Kidney (tissue), 13 donors: ENCODE measurements at regions not wholly inside any gene's neighbourhood (a gene's known extent, or its start where the extent isn't known, plus 50 kb on each side); places are given as distances from the start of the nearest gene placed in this dataset.

Experiments used
- DNase-seq, 5 donors: peaks; one replicate each; pipeline ENCODE4 v3.0.0-alpha.2; 2013 to 2020
- FAIRE-seq: peaks from 2 replicates; lab custom pipeline; 2012; peaks lifted over from hg19 to GRCh38; lab: Jason Lieb, UNC
- H3K27ac ChIP-seq, 2 donors: one replicate each; pipeline ENCODE4 v1.7.0; 2013; ENCODE audit warnings: low read depth in 2 of 2, low read length in 2 of 2, inconsistent platforms in 1 of 2
- H3K27me3 ChIP-seq: one replicate; pipeline ENCODE4 v1.7.1; 2013; ENCODE audit warnings: low read length, inconsistent platforms; ENCODE audit not compliant: control insufficient read depth, insufficient read depth
- H3K36me3 ChIP-seq, 3 donors: one replicate each; pipeline versions ENCODE4 v1.7.0 to v1.7.1; 2013; ENCODE audit warnings: low read length in 3 of 3, control low read depth in 1 of 3, inconsistent platforms in 1 of 3; ENCODE audit not compliant: insufficient read depth in 3 of 3, control insufficient read depth in 2 of 3
- H3K4me1 ChIP-seq, 3 donors: one replicate each; pipeline versions ENCODE4 v1.7.0 to v1.7.1; 2013; ENCODE audit warnings: low read length in 3 of 3, inconsistent platforms in 1 of 3, low read depth in 1 of 3; ENCODE audit not compliant: control insufficient read depth in 2 of 3, insufficient read depth in 2 of 3
- H3K4me3 ChIP-seq, 3 donors: one replicate each; pipeline versions ENCODE4 v1.7.0 to v1.8.1; 2013; ENCODE audit warnings: low read length in 3 of 3, control low read depth in 1 of 3, inconsistent platforms in 1 of 3
- H3K9ac ChIP-seq, 3 donors: one replicate each; pipeline versions ENCODE4 v1.7.0 to v1.7.1; 2013; ENCODE audit warnings: low read length in 3 of 3, control low read depth in 1 of 3, inconsistent platforms in 1 of 3
- H3K9me3 ChIP-seq, 3 donors: one replicate each; pipeline versions ENCODE4 v1.7.0 to v1.7.1; 2013; ENCODE audit warnings: low read length in 3 of 3, control low read depth in 1 of 3, inconsistent platforms in 1 of 3; ENCODE audit not compliant: control insufficient read depth in 2 of 3, insufficient read depth in 1 of 3
- intact Hi-C: fragments of 100-400 bp; cut with DNase I; formaldehyde crosslinking; loops from one replicate; pipeline ENCODE4 v1.11.1; 2022
- TF ChIP-seq, protein P1 (sequence below): IDR thresholded peaks from 3 replicates; pipeline ENCODE4 v1.5.1; 2012; ENCODE audit warnings: mild to moderate bottlenecking, moderate library complexity, borderline replicate concordance; ENCODE audit not compliant: insufficient read depth; ENCODE audit errors: extremely low read depth
- donor health status: control.
- donor health status: control.
- donor health status: control.
- donor health status: control.
- donor health status: control.
- donor health status: DM: yes; HTN: yes; CAD: no.
- donor health status: Normal renal cell carcinoma (clear cell type).

DNA sequence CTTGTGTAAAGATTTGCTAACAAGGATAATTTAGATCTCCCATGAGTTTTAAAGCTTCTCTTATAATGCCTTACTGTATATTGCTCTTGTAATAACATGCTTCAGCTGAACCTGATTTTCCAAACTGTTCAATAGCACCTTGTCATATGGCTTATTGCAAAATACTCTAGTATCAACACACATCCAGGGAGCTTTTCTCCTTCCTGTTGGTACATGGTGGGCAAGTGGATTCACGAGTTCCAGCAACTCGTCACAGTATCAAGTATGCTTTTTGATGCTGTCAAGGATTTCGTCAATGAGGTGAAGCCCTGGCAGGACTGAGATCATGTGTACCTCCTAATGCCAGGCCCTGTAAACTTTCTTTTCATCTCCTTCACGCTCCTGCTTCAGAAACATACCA is 59.5 kb upstream of the ITPRID2 start:
- Histone ChIP-seq H3K4me3 (no peak overlapping the region), H3K36me3 (no peaks in the 10 kb centered on the region), H3K9me3 (no peaks in the 10 kb centered on the region), H3K27ac (no peak overlapping the region), H3K27me3 (no peaks in the 10 kb centered on the region), H3K9ac (no peak overlapping the region), H3K4me1 (no peaks in the 10 kb centered on the region)
- FAIRE-seq (no peak), DNase-seq (no peak)
- TF ChIP-seq, protein P1, sequence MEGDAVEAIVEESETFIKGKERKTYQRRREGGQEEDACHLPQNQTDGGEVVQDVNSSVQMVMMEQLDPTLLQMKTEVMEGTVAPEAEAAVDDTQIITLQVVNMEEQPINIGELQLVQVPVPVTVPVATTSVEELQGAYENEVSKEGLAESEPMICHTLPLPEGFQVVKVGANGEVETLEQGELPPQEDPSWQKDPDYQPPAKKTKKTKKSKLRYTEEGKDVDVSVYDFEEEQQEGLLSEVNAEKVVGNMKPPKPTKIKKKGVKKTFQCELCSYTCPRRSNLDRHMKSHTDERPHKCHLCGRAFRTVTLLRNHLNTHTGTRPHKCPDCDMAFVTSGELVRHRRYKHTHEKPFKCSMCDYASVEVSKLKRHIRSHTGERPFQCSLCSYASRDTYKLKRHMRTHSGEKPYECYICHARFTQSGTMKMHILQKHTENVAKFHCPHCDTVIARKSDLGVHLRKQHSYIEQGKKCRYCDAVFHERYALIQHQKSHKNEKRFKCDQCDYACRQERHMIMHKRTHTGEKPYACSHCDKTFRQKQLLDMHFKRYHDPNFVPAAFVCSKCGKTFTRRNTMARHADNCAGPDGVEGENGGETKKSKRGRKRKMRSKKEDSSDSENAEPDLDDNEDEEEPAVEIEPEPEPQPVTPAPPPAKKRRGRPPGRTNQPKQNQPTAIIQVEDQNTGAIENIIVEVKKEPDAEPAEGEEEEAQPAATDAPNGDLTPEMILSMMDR: no peak
- intact Hi-C loops: no loop called here

DNA sequence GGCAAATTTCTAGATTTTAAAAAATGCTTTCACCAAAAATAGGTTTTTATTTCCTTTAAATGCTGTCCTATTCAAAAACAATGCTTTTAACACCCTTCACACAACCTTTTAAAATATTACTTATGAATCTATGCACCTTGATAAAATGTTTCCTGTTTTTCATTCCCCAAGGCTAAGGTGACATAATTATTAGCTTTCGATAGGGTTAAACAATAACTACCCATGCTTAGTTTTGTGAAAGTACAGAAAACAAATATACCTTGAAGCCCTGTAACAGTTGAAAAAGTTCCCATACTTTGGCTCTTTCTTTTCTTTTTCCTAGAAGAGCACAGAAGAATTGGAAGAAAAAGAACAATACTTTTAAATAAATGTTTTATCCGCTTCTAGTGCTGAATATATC is 54.9 kb upstream of the ITPRID2 start:
- intact Hi-C loops: no loop called here
- H3K4me3 ChIP-seq: no peak overlapping the region
- FAIRE-seq (no peak), DNase-seq (no peak)
- TF ChIP-seq, protein P1: no peak
- H3K9me3 ChIP-seq: no peaks in the 10 kb centered on the region
- H3K27ac ChIP-seq: no peak overlapping the region
- no peaks in the 10 kb centered on the region for H3K27me3 ChIP-seq
- no peaks in the 10 kb centered on the region for H3K36me3 ChIP-seq
- no peaks in the 10 kb centered on the region for H3K4me1 ChIP-seq
- H3K9ac ChIP-seq: no peak overlapping the region

DNA sequence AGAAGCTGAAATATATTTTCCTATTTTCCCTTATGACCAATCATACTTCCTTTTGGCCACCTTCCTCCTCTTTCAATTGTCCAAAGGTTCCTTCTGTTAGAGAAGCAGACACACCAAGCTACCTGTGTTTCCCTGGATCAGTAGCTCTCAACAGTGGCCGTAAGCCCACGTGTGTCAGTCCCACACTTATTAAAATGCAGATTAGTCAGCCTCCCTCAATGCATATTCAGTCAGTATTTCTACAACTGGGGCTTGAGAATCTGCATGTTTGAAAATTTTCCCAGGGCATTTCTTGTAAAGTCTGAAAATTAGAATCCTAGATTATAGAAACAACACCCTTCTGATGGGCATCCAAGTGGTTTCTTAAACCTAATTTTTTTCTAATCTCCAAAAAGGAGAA is 54.0 kb upstream of the ITPRID2 start:
- Histone ChIP-seq H3K27ac (no peak overlapping the region), H3K9ac (no peak overlapping the region), H3K4me1 (no peaks in the 10 kb centered on the region), H3K9me3 (no peaks in the 10 kb centered on the region), H3K27me3 (no peaks in the 10 kb centered on the region), H3K4me3 (no peak overlapping the region), H3K36me3 (no peaks in the 10 kb centered on the region)
- FAIRE-seq (no peak), DNase-seq (no peak)
- TF ChIP-seq, protein P1: no peak
- intact Hi-C loops: no loop called here

DNA sequence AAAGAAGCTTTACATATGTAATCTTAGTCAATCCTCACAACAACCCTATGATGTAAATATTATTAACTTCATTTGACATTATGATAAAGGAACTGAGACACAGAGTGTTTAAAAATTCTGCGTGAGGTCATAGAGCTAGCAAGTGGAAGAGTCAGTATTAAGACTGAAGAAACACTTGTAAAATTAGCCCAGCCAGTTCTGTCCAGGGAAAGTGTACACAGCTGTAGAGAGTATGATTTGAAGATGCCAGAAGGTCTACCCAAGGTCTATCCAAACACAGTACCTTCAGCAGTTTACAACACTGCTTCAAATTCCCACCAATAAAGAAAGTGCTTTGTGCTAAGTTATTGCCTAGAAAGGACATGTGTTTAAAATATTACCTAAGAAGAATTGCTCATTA is 51.7 kb upstream of the ITPRID2 start:
- H3K4me1 ChIP-seq: no peaks in the 10 kb centered on the region
- intact Hi-C loops: no loop called here
- no peak overlapping the region for H3K9ac ChIP-seq
- no peak overlapping the region for H3K27ac ChIP-seq
- H3K4me3 ChIP-seq: no peak overlapping the region
- H3K36me3 ChIP-seq: no peaks in the 10 kb centered on the region
- H3K27me3 ChIP-seq: no peaks in the 10 kb centered on the region
- no peak for FAIRE-seq
- TF ChIP-seq, protein P1: no peak
- H3K9me3 ChIP-seq: no peaks in the 10 kb centered on the region
- no peak for DNase-seq
